CD4-positive, alpha-beta T cell treated with Interleukin-12 subunit alpha and Interleukin-12 subunit beta, for 1 hour (primary cell): ENCODE measurements at regions not wholly inside any gene's neighbourhood (a gene's known extent, or its start where the extent isn't known, plus 50 kb on each side); places are given as distances from the start of the nearest gene placed in this dataset.
"Not testable (repeated sequence)": the region's sequence is repeated elsewhere in the genome, so short reads cannot be mapped to it uniquely, and the experiment has no call there.

Source experiments
- DNase-seq: peaks from one replicate; pipeline ENCODE4 v3.0.0-alpha.2; 2020

DNA sequence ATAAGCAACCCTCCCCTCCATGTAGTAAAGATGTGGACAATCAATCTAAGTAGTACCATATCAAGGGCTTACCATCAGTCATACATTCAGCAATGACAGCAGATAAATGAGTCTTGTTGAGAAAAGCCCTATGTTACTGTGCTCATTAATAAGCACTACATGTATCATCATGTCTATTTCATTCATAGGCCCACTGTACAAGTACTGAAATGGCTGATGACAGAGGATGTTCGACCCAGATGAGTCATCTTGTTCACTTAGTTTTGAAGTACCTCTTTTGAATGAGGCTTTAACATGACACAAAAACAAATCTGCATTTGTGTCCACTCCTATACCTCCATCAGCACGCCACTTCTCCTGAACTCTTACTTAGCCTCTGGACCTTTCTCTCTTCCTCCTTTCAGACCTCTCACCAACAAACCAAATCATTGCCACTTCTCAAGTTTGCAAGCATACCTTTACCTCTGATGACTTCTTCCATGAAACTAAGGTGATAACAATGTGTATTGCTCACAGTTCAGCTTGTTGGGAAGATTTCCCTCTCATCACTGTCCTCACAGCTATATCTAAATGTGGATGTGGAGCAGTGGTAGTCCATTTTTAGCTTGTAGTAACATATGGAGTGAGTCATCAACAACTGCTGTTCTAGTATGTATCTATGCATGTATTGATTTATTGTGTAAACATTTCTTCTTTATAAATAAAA, 921.0 kb upstream of the SLC39A10 start:
- no peak for DNase-seq

DNA sequence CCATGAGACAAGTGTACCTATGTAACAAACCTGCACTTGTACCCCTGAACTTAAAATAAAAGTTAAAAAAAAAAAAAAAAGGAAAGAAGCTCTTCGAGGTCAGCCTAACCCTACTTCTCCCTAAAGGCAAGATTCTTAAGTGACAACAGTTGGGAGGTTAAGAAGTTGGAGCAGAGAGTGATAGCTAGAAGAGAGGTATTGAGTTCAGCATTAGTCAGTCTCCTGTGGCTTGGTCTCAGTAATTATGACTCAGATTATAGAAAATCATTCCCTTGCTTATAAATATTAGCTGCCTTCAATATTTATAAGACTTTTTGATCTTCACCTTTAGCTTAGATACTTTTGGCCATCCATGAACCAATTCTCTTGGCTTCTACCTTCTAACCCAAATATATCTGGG, 926.8 kb upstream of the SLC39A10 start:
- DNase-seq = no peak

DNA sequence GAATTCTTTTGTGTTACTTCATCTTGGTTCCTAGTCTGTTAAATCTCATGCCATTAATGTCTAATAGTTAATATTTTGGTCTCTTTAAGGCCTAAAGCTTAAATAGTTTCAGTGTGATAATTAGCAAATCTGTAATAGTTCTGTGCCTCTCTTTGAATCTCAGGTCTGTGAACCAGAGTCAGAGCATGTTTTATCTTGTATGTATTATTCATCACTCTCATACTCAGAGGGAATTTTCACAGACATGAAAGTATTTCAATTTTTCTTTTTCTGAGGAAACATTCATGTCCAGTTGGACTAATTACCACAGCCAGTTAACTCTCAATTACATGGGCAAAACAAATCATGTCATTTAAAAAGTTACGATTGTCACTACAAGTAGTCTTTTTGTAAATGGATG, 931.9 kb upstream of the SLC39A10 start:
- no peak for DNase-seq

DNA sequence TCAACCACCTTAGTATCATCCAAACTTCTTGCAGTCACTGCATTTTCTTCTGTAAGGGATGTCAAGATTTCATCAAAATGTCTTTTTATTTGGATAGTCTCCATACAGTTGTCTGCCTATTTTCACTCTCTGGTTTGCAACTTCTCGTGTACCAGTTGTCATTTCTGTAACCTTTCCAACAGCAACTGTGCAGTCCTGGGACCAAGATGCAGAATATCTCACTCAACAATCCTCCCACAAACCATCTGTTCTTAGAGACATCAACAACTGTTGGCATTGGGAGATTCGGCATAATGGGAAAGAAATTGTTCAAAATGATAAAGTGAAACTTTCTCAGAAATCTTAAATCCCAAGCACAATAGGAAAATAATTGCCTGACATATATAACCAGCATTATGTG, 933.6 kb upstream of the SLC39A10 start:
- DNase-seq = no peak

DNA sequence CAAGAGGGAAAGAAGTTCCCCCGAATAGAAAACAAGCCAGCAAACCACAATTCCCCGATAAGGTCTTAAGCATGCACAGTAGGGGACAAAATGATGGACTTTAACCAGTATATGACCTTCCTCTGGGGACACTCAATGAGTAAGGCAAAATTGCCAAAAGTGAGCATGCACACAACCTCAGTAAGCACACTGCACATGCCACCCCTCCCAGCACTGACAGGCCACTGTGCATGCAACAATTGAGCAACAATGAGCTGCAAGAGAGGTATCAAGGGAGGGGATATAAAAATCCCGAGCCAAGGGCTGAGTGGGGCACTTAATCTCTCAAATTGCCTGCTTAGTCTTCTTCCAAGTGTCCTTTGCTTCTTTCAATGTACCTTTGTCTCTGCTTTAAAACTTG, 935.8 kb upstream of the SLC39A10 start:
- no peak for DNase-seq

DNA sequence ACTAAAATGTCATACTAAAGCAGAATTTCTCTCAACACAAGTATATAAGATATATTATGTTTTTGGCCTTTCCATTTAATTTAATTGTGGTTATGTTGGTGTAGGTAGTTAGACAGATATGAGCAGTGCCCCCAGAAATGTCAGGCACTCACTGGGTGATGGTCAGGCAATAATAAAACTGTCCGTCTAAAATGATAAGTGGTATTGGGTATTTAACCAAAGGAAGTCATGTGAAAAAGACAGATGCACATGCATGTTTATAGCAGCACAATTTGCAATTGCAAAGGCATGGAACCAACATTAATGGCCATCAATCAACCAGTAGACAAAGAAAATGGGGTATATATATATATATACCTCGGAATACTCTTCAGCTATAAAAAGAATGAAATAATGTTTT, 936.6 kb upstream of the SLC39A10 start:
- DNase-seq = no peak

DNA sequence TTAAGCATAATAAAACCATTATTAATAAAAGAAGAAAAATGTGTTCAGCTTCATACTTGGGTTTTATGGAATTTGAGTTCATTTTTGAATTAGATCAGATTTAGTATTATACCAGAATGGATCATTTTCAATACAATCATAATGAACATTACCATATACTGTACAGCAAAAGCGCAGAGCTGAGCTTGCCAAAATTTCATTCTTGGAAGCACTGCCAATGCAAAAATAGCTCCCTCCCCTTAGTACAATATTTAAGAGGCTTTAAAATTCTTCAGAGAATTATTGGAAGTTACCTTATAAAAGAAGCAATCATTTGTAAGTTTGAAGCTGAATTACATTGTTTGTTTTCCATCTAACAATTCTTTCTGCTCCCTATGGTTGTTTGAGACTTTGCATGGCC, 938.1 kb upstream of the SLC39A10 start:
- no peak for DNase-seq

DNA sequence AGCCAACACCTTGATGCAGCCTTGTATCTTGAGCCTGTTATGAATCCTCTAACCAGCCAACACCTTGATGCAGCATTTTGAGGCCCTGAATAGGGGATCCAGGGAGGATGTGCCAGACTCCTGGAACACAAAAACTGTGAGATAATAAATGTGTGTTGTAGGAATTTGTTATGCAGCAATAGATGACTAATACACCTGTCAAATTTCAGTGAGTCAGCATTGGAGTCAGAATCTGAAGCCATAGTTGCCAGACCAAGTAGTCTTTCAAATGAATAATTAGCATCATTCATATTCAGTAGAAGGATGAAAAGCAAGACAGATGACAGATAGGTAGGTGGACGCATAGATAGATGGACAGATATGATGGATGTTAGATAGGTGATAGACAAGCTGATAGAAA, 942.5 kb upstream of the SLC39A10 start:
- no peak for DNase-seq

DNA sequence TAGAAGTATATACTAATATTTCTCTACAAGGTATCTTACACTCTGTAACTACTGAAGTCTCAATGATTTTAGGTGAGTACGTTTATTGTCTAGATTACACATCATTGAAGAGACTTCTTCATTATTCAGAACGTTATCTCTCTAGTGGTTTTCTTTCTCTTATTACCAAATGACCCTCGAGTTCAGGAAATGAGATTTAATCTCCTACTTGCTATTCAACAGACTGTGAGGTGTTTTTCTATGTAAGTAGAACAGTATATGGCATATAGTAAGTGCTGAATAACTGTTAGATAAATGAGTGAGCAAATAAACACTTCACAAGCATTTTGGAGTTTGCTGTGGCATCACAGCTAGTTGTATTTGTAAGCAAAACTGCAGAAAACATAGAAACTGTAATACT, 947.2 kb upstream of the SLC39A10 start:
- no peak for DNase-seq

DNA sequence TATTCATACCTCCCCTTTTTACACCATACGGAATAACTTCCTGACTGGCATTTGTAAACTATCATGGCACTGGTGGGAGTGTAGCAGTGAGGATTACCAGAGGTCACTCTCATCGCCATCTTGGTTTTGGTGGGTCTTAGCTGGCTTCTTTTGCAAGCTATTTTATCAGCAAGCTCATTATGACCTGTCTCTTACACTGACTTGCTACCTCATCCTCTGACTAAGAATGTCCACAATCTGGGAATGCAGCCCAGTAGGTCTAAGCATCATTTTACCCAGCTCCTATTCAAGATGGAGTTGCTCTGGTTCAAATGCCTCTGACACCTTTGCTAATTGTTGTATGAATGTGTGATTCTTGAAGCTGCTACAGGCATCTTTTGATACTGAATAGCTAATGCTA, 950.8 kb upstream of the SLC39A10 start:
- no peak for DNase-seq

DNA sequence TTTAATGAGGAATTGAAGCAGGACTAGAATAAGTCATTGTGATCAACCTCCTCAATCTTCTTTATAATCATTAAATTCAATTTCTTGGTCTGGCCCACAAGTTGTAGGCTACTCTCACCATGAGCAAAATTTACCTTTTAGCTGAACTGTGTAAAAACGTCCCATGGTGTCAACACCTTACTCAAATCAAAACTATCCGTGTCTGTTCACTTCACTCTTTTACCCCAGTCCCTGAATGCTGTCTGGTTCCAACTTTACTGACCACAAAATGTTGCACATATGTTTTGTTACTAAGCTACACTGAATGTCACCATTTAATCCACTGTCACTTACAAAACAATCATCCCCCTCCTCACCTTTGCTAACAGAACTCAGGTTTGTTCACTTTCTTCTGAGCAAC, 951.6 kb upstream of the SLC39A10 start:
- DNase-seq = no peak

DNA sequence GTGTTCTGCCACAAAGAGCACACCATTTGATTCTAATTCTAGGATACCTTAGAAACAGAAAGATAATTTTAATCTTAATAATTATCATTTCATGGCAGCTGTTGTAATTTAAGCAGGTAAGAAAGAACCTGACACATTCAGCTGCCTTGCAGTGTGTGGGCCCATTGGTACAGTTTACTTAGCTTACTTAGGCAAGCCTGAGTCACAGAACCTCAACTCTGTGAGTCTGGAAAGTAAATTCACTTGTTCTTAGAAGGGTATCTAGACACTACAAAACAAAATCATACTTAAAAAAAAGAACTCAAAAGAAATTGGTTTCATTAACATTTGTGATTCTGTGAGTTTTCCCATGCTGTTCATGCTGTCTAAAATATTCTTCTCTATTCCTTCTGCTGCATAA, 956.3 kb upstream of the SLC39A10 start:
- no peak for DNase-seq

DNA sequence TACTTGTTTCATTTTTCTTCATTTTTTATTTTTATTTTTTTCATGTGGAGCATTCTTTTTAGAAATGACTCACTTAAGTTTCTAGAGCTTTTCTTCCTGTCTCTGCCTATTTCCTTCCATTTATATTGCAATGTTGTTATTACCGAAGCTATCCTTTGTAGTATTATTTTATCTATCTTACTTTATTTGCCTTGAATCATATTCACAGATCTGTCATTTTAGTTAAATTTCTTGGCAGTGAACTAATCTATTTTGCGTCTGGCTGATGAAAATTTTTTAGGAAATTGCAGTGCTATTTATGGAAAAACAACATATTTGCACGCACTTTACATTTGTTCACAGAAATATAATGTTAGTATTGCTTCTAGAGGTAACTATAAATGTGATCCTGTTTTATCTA, 956.9 kb upstream of the SLC39A10 start:
- DNase-seq = no peak

DNA sequence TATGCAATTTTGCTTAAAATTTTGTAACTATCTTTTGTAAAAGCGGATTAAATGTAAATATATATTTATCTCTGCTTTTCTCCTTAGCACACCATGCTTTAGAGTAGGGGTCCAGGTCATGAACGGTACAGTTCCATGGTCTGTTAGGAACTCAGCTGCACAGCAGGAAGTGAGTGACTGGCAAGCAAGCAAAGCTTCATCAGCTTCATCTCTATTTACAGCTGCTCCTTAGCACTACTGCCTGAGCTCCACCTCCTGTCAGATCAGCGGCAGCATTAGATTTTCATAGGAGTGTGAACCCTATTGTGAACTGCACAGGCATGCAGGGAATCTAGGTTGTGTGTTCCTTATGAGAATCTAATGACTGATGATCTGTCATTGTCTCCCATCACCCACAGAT, 959.0 kb upstream of the SLC39A10 start:
- no peak for DNase-seq

DNA sequence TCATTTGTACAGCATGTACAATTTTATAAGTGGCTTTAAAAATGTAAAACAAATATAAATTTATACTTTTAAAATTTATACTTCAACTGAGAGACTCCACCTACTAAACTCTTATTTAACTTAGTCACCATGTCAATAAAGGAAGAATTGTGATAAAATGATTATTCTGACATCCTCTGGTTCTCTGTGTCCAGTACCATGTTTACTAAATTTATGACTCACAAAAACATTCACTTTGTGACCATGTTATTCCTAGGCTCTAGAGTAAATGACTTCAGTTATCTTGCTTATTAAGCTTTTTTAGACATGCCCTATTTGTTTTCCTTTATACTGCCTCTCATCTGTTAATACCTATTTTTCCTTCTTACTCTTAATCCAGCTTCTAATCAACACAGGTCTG, 959.6 kb upstream of the SLC39A10 start:
- DNase-seq = no peak

DNA sequence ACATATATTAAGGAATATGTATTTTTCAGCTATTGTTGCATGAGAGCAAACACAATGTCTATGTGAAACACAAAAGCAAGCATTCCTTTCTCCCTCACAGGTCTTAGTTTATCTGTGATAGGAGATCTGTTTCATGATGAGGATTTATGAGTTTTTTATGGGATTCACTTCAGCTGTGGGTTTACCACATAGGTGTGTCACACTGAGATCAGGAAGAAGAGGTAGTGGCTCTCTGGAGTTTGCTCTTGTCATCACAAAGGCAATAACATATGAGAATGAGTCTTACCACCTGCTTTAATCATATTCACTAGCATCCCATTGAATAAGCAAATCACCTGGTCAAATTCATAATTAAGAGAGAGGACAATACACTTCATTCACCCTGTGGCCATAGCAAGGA, 960.3 kb upstream of the SLC39A10 start:
- DNase-seq = no peak

DNA sequence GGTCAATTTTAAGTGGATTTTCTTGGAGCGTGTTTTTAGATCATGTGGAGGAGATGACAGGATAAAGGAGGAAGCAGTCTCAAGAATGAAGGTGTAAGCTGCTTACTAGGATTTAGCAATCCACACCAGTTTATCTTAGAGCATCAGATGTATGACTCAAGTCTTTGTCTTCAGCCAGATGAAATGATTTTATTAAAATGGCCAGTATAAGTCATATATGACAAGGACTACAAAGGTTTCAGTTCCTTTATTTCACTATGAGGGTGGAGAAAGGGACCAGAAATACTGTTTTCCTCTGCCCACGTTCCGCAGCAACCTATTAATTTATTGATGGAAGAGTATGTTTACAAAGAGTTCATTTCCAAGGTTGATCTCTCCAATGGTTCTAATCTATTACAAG, 970.5 kb upstream of the SLC39A10 start:
- DNase-seq = no peak

DNA sequence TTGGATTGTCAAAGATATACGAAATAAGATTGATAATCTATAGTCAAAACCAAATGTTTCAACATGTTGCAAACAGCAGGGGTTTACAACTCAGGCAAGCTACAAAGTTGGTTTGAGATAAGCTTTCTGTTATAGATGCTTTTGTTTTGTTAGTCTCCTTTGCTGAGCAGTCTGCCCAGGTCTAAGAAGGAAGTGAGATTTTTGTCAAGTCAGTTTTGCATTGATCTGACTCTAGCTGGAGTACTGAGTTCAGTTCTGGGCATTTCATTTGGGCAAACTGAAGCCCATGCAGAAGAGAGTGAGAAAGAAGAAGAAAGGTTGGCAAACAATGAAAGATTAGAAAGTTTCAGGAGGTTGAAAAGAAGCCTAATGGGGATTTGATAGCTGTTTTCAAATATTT, 983.0 kb upstream of the SLC39A10 start:
- DNase-seq = no peak

DNA sequence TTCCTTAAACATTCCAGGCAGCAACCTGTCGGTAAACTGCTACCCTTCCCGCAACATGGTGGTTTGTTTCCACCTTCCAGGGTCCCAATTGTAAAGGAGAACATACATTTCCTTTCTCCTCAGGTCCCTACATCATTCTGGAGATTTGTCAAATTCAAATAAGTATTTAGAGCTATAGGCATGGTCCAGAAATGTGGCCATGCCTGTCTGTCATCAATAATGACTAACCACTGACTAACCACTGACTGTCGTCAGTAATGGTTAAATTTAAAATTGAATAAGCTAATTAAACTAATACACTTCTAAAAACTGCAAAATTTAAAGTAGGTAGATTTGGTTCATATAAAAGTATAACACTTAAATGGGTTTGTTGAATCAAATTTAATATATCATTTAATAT, 984.0 kb upstream of the SLC39A10 start:
- no peak for DNase-seq

DNA sequence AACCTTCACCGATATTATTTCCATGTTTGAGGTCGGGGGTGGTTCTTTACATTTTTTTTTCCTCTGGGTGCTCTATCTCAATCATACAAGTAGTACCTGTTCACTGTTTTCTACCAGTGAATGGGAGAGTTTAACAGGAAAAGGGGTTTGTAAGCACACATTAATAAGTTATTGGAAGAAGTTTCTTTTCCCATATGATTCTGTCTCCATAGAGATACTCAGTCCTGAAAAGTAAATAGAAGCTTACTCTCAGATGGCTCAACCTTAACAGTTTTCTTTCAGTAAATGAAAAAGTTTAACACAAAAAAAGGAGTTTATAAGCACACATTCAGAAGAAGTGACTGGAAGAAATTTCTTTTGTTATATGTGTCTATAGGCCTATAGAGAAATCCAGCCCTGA, 995.6 kb upstream of the SLC39A10 start:
- no peak for DNase-seq

DNA sequence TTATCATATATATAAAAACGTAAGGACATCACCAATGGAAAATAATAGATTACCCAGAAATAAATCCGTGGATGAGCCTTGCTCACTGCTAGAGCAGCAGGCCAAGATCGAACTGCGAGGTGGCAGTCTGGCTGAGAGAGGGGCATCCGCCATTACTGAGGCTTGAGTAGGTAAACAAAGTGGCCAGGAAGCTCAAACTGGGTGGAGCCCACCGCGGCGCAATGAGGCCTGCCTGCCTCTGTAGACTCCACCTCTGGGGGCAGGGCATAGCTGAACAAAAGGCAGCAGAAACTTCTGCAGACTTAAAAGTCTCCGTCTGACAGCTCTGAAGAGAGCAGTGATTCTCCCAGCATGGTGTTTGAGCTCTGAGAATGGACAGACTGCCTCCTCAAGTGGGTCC, 1018.0 kb upstream of the SLC39A10 start:
- DNase-seq = not testable (repeated sequence)

DNA sequence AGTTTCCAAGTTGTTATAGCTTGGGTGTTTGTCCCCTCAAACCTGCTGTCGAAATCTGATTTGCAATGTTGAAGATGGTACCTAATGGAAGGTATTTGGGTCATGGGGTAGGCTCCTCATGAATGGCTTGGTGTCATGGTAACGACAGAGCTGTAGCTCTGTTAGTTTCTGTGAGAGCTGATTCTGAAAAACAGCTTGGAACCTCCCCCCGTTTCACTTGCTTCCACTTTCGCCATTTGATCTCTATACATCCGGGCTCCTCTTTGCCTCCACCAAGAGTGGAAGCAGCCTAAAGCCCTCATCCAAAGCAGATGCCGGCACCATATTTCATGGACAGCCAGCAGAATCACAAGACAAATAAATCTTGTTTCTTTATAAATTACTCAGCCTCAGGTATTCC, 1035.1 kb upstream of the SLC39A10 start:
- DNase-seq = no peak

DNA sequence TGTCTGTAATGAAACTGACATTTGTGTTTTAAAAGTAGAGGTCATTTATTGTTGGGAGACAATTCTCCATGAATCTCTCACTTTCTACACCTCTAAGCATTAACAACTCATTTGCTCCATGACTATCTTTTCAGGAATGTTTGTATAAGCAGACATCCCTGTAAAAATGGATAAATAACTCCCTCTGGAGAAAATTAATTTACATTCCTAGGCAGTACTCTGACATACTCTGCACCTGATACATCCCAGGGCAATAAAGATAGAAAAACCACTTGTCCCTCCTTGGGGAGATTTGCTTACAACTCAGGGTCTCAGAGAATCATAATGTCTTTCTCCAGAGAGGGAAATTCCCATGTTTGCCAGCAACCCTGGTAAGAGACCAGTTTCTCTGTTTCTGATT, 1037.7 kb upstream of the SLC39A10 start:
- no peak for DNase-seq

DNA sequence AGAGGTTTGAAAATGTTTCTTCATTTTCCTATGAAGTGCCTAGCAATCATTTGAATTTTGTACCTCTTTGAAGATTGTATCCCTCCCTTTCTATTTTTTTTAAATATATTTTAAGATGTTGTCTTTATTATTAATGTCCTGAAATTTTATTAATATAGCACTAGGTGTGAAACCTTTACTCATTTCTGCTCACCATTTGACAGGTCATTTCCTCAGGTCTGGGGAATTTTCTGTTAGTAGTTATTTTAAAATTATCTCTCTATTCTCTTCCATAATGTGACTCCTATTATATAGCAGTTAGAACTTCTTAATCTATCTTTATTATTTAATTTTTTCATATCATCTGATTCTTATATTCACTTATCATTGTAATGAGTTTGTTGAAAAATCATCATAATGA, 1038.6 kb upstream of the SLC39A10 start:
- no peak for DNase-seq

DNA sequence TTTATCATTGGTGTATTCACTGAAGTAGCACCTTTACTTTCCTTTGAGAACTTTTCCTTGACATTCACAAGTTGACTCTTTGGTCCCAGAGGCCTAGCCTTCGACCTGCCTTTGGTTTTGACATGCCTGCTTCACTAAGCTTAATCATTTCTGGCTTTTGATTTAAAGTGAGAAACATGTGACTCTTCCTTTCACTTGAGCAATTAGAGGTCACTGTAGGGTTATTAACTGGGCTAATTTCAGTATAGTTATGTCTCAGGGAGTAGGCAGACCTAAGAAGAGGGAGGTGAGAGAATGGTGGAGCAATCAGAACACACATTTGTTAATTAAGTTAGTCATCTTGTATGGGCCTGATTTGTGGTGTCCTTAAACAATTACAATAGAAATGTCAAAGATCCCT, 1040.7 kb upstream of the SLC39A10 start:
- no peak for DNase-seq

DNA sequence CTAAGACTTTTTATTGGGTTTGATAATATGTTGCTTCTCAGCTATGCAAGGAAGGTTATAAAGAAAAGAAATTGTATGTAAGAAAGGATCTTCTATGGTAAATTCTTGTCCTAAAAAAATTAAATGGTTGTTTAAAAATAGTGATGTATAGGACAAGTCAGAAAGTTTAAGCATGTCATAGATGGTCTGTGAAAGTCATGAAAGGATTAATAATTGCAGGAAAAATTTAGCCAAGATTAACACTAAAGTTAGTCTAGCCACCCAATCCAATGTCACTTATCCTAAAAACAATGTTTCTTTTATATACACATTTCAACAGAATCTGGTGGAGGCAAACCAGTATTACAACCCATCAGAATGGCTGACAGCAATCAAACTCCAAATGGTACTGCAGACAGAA, 1046.7 kb upstream of the SLC39A10 start:
- DNase-seq = no peak
